NCI-H2107 treated with DMSO at 0.1 percent for 48 hours (cell line): ENCODE measurements at regions not wholly inside any gene's neighbourhood (a gene's known extent, or its start where the extent isn't known, plus 50 kb on each side); places are given as distances from the start of the nearest gene placed in this dataset.
"Not testable (repeated sequence)": the region's sequence is repeated elsewhere in the genome, so short reads cannot be mapped to it uniquely, and the experiment has no call there.

Experiments used
- DNase-seq: peaks from one replicate; lab custom pipeline; 2025; ENCODE audit not compliant: unreplicated experiment; lab: John Stamatoyannopoulos, UW

DNA sequence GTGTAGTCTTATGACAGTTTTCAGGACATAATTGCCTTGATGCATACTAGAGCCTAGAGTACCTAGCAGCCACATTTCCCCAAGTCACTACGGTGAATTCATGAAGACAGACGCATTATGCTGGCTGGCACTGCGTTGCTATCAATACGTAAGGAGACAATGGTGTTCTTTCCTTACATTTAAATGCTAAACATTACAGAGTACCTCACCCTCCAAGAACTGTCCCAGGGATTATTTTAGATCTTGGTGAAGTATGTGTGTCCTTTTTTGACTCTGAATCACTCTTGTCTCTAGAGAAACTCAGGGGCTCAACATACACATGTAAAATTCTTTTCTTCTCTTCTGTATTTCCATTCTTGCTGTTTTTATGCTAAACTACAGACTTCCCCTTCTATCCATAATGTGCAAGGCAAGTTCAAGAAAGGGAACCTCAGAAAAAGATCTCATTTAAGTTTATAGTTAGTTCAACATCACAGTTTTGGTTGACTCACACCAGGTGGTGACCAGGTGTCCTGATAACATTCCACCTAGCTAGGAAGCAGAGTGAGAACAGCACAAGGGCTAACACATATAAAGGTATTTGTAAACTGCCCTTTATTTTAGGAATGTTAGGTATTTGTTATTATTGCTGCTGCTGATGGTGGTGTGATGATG is 212.4 kb upstream of the HNRNPA3 start:
- DNase-seq = no peak

- DNase-seq = no peak
These were observed 211.9 kb upstream of the HNRNPA3 start for GRCh38 chr2:177000715-177001072.

DNA sequence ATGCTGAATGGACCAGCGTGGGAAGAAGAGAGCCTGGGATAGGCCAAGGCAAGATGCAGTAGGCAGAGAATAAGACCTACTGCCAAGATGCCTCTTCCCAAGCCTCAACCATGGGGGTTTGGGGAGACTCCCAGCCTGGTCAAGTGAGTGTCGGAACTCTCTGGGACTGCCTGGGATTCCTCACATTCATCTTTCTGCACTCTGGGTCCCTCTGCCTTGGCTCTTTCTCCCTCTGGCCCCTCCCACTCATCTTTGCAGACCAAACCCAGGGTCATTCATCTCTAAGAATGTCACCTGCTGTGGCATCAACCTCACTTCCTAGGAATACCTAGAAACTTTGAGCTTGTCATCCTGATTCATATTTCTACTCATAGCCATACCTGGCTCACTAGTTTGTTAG is 211.3 kb upstream of the HNRNPA3 start:
- no peak for DNase-seq

DNA sequence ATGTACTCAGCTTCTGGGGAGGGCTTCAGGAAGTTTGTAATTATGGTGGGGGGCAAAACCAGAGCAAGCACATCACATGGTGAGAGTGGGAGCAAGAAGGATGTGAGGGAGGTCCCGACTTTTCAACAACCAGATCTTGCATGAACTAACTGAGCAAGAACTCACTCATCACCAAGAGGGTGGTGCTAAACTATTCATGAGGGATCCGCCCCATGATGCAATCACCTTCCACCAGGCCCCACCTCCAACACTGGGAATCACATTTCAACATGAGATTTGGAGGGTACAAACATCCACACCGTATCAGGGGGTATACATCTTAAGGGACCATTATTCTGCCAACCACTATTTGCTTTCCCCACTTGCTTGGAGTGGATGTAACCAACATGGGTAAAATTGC is 209.6 kb upstream of the HNRNPA3 start:
- DNase-seq = no peak

DNA sequence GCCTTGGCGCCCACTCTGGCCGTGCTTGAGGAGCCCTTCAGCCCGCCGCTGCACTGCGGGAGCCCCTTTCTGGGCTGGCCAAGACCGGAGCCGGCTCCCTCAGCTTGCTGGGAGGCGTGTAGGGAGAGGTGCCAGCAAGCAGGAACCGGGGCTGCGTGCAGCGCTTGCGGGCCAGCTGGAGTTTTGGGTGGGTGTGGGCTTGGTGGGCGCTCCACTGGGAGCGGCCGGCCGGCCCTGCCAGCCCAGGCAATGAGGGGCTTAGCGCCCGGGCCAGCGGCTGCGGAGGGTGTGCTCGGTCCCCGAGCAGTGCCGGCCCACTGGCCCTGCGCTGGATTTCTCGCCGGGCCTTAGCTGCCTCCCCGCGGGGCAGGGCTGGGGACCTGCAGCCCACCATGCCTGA is 204.9 kb upstream of the HNRNPA3 start:
- DNase-seq = not testable (repeated sequence)

DNA sequence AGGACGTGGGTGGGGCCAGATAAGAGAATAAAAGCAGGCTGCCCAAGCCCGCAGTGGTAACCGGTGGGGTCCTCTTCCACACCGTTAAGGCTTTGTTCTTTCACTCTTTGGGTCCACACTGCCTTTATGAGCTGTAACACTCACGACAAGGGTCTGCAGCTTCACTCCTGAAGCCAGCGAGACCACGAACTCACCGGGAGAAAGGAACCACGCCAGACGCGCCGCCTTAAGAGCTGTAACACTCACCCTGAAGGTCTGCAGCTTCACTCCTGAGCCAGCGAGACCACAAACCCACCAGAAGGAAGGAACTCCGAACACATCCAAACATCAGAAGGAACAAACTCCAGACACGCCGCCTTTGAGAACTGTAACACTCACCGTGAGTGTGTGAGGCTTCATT is 203.9 kb upstream of the HNRNPA3 start:
- not testable (repeated sequence) for DNase-seq

DNA sequence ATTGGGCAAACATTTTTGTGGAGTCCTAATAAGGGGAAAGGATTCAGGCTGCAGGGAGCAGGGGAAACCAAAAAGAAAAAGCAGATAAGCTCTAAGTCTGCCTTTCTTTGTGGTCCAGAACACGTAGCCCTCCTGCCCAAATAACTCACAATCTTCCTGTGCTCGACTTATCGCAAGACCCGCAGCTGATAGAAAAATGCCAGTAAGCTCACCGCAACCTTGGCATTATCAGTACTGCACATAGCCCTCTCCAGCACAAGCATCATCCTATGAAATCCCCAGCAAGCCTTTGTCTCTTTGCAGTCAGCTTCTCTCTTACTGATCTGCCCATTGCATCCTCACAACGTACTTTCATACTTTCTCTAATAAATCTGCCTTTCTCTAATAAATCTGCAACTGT is 202.4 kb upstream of the HNRNPA3 start:
- DNase-seq = no peak

- DNase-seq = peak; percentile 7
These were observed 201.7 kb upstream of the HNRNPA3 start for GRCh38 chr2:177010861-177011260.

- DNase-seq = no peak
These were observed 197.6 kb upstream of the HNRNPA3 start for GRCh38 chr2:177014946-177015345.

GRCh38 chr2:177015356-177015923 is 197.2 kb upstream of the HNRNPA3 start:
- no peak for DNase-seq

DNA sequence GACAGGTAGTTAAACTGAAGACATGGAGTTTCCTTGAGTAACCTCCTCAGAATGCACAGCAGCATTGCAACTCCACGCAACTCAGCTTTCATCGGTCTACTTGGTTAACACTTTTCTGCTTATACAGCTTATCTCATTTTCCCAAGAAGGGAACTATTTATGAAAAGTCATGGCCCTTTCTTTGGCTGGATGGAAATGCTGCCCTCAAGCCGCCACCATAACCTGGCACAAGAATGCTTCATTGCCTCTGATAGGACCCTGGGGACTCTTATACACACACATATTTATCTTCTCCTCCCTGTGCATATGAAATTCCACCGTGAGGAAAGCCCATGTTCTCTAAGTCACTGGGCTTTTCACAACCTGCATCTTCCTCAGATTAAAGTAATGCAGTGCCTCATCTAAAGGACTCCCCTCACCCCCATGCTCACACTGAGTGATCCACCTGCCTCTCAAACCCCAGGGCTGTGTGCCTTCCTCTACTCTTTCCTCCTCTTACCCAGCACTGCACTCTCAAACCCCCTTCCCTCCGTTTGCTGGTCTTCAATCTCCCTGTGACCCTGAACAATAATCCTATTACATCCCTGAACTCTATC is 192.0 kb upstream of the HNRNPA3 start:
- no peak for DNase-seq

- DNase-seq = no peak
These were observed 190.8 kb upstream of the HNRNPA3 start for GRCh38 chr2:177021706-177022343.

- no peak for DNase-seq
These were observed 187.8 kb upstream of the HNRNPA3 start for GRCh38 chr2:177024765-177025164.

- DNase-seq = no peak
These were observed 186.3 kb upstream of the HNRNPA3 start for GRCh38 chr2:177026253-177026652.

DNA sequence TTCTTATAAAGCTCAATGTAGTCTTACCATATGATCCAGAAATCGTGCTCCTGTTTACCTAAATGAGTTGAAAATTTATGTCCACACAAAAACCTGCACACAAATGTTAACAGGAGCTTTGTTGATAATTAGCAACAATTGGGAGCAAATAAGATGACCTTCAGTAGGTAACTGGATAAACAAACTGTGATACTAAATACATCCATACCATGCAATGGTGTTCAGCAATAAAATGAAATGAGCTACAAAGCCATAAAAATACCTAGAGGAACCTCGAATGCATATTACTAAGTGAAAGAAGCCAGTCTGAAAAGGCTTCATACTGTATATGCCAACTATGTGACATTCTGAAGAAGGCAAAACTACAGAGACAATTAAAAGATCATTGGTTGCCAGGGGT is 185.6 kb upstream of the HNRNPA3 start:
- DNase-seq = no peak

GRCh38 chr2:177028296-177028695 is 184.3 kb upstream of the HNRNPA3 start:
- DNase-seq = no peak

DNA sequence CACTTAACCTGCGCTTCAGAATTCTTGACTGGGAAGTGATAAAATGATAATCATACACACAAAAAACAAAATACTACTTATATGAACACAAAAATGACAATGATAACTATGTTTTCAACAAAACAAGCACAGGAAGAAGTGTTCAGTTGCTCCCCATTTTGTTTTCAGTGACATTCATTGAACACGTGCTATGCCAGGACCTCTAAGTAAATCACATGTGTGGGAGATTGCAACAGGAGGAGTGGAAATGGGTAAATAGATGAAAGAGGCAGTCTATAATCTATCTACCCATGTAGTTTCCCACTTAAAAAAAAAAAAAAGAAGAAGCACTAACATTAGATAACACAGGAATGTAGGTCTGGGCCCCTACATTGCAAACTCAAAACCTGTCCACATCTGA is 183.5 kb upstream of the HNRNPA3 start:
- DNase-seq = no peak

DNA sequence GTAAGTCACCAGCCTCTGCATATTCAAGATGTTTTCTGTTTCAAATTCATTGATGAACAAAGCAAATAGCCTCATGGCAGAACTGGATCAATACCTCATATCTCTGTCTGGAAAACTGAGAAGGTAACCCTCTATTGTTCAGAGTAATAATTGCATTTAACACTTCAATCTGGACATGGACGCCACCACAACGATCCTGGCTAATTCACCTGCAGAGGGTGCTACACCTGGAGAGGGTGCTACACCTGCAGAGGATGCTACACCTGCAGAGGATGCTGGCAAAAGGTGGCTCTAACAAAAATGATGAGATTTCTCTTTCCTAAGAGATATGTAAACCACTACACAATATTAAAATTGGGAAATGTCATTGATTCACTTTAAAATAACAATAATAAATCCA is 183.1 kb upstream of the HNRNPA3 start:
- peak; percentile 26 for DNase-seq

GRCh38 chr2:177029901-177030300 is 182.7 kb upstream of the HNRNPA3 start:
- DNase-seq = no peak

DNA sequence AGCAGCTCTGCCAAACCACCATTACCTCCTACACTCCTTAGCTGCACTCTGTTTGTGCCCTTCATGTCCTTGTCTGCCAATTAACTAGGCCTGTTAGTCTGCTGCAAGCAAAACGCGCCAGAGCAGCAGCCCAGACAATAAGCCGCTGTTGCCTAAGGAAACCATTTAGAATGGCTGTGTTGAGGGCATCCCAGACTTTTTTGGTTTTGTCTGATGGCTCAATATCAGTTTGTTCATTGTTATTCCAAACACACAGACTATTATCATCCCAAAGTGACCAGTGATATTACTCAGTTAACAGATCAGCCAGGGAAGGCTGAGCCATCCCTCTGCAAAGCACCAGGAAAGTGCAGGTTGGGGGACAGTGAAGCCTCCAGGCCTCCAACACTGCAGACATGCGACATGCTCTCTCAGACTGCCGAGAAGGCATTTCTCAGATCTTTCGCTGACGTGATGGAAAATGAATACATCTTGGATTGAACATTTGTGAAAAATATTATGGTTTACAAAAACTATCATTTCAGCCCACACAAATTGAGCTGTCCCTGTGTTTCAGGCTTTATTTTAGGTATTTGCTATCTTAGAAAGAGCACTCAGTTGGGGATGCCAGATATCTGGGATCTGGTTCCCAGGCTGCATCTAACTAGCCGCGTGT is 182.0 kb upstream of the HNRNPA3 start:
- peak; percentile 67 for DNase-seq

- DNase-seq = peak; percentile 88
These were observed 181.0 kb upstream of the HNRNPA3 start for GRCh38 chr2:177031438-177032180.
